ENCODE measurements at regions not wholly inside any gene's neighbourhood (a gene's known extent, or its start where the extent isn't known, plus 50 kb on each side); places are given as distances from the start of the nearest gene placed in this dataset.
A peak's percentile ranks its signal among the peaks of the same experiment; 100 is the strongest.

- DNase-seq (ENCODE audit: low spot score): no peak
Measured at GRCh38 chr19:23855676-23856075, 59.0 kb upstream of the ZNF726 start.

- no peak for DNase-seq (ENCODE audit: low spot score)
Measured at GRCh38 chr19:23851966-23852365, 62.7 kb upstream of the ZNF726 start.

- no peak for DNase-seq (ENCODE audit: low spot score)
Measured at GRCh38 chr19:23832717-23833327, 74.1 kb upstream of the ZNF681 start.

- DNase-seq (ENCODE audit: low spot score): peak; percentile 39
Measured at GRCh38 chr19:23823952-23824389, 65.3 kb upstream of the ZNF681 start.

GRCh38 chr19:23822735-23823134, 64.0 kb upstream of the ZNF681 start:
- DNase-seq (ENCODE audit: low spot score): no peak

GRCh38 chr19:23817519-23817918, 58.8 kb upstream of the ZNF681 start:
- DNase-seq (ENCODE audit: low spot score): peak; percentile 49

- DNase-seq (ENCODE audit: low spot score): no peak
Measured at GRCh38 chr19:23810496-23810895, 51.8 kb upstream of the ZNF681 start.

Measured in D341Med (cell line).